Retinal pigment epithelial cell (primary cell): ENCODE measurements at regions not wholly inside any gene's neighbourhood (a gene's known extent, or its start where the extent isn't known, plus 50 kb on each side); places are given as distances from the start of the nearest gene placed in this dataset.

ENCODE experiments used
- DNase-seq: peaks from one replicate; pipeline ENCODE4 v3.0.0-alpha.2; 2010; ENCODE audit warnings: low read depth
- H3K4me3 ChIP-seq: 2 replicates; pipeline ENCODE4 v1.5.1; 2011; ENCODE audit warnings: mild to moderate bottlenecking, low read length, control low read depth, moderate library complexity
- CTCF ChIP-seq: conservative IDR thresholded peaks from 2 replicates; pipeline ENCODE4 v1.5.1; 2011; ENCODE audit warnings: low read depth, low read length, control low read depth, inconsistent platforms

- TF ChIP-seq CTCF: no peak
- no peak overlapping the region for H3K4me3 ChIP-seq
- DNase-seq: no peak
These were observed 171.6 kb upstream of the PDE3A start for GRCh38 chr12:20196767-20197166.

DNA sequence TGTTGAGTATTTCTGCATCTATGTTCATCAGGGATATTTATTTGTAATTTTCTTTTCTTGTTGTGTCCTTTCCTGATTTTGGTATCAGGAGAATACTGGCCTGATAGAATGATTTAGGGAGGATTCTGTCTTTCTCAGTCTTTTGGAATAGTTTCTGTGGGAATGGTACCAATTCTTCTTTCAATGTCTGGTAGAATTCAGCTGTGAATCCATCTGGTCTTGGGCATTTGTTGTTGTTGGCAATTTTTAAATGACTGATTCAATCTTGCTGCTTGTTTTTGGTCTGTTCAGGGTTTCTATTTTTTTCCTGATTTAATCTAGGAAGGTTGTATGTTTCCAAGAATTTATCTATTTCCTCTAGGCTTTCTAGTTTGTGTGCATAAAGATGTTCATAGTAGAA is 170.9 kb upstream of the PDE3A start:
- no peak overlapping the region for H3K4me3 ChIP-seq
- no peak for DNase-seq
- no peak for TF ChIP-seq CTCF

DNA sequence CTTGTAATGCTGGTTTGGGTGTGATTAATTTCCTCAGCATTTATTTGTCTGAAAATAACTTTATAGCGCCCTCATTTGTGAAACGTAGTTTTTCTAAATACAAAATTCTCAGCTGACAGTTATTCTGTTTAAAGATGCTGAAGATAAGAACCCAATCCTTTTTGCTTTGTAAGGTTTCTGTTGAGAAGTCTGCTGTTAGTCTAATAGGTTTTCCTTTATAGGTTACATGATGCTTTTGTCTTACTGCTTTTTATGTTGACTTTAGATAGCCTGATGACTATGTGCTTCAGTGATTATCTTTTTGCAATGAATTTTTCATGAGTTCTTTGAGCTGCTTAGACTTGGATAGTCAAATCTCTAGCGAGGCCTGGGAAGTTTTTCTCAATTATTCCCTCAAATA is 168.6 kb upstream of the PDE3A start:
- DNase-seq: no peak

GRCh38 chr12:20201733-20202132 is 166.6 kb upstream of the PDE3A start:
- TF ChIP-seq CTCF: no peak
- DNase-seq: no peak
- no peak overlapping the region for H3K4me3 ChIP-seq

More for the DNA sequence above, 168.6 kb upstream of the PDE3A start:
- no peak for TF ChIP-seq CTCF
- no peak overlapping the region for H3K4me3 ChIP-seq

DNA sequence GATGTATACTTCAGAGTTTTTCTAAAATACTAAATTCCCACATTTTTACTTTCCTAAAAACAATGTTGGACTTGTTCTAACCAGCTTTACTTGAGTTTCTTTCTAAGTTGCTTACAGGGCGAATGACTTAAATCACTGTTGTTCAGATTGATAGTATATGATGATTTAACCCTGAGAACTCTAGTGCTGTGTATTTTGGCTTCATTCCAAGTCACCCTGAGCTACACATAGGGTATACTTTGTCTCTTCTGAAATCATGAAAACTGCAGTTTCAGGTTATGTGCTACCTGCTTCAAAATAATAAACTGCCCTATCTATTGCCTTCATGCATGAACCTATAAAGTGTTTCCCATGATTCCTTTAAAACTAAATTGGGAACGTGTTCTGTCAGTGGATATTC is 162.5 kb upstream of the PDE3A start:
- TF ChIP-seq CTCF: no peak
- no peak overlapping the region for H3K4me3 ChIP-seq
- no peak for DNase-seq

DNA sequence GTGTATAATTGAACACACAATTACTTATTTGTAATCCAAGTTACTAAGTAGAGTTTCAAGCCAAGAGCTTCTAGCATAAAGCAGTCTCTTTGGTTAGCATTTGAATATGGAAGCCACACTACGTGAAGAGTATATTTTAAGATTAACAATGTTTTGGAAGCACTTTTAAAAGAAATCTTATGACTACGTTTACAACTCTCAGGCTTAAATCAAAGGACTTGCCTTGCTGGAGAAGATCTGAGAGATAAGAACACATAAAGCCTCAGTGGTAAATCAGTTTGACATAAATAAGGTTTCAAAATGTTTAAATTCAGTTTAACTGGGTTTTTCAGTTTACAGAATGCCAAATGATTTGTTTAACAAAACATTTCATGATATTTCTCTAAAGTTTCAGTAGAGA is 161.9 kb upstream of the PDE3A start:
- TF ChIP-seq CTCF: no peak
- no peak overlapping the region for H3K4me3 ChIP-seq
- DNase-seq: no peak

DNA sequence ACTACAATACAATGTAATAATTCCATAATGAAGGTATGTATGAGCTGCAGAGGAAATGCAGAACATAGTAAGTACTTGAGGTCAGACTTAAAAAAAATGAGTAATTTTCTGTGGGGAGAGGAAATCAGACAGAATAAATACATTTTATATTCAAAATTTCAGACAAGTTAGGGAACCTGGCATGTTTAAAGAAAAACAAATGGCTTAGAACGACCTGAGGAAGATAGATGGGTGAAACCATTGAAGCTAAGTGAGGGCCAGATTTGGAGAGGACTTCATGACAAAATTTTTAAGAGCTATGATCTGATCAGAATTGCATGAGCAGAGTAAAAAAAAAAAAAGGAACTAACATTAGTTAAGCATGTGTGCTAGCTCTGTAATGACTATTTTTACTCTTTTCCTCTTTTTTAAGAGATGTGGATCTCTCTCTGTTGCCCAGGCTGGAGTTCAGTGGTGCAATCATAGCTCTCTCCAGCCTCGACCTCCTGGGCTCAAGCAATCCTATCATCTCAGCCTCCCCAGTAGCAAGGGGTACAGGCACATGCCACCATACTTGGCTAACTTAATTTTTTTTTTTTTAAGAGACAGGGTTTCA is 157.6 kb upstream of the PDE3A start:
- no peak for TF ChIP-seq CTCF
- DNase-seq: no peak
- H3K4me3 ChIP-seq: no peak overlapping the region
